ENCODE measurements at regions not wholly inside any gene's neighbourhood (a gene's known extent, or its start where the extent isn't known, plus 50 kb on each side); places are given as distances from the start of the nearest gene placed in this dataset.
A peak's percentile ranks its signal among the peaks of the same experiment; 100 is the strongest.

- Histone ChIP-seq H3K27ac (ENCODE audit: extremely low read depth, low read depth, low read length) (no peak overlapping the region), H3K9me3 (ENCODE audit: control insufficient read depth, insufficient read depth, low read depth, low read length) (no peaks in the 10 kb centered on the region), H3K4me3 (ENCODE audit: low read depth, low read length) (no peak overlapping the region), H3K36me3 (ENCODE audit: control insufficient read depth in 2 of 2, insufficient read depth in 1 of 2, low read length in 2 of 2) (no peaks in the 10 kb centered on the region), H3K4me1 (ENCODE audit: control insufficient read depth, insufficient read depth, low read length) (no peaks in the 10 kb centered on the region)
- ChIA-PET POLR2A (no interaction called here), CTCF (interaction anchor here (0.6 to 6.3 kb wide), 9 partner anchors 9 to 573 kb away, joined by 3 to 48 read pairs (median 3); no protein-coding TSS in a partner anchor)
- TF ChIP-seq ZNF677 (tag by site-specific recombination; IDR thresholded peaks at IDR 0.05): no peak
- TF ChIP-seq ZNF791 (tag by site-specific recombination; IDR thresholded peaks at IDR 0.05): no peak
- peak; percentile 74 for TF ChIP-seq ZNF654 (tag by site-specific recombination; IDR thresholded peaks at IDR 0.05; ENCODE audit: low read depth)
These were observed 92.0 kb upstream of the VGLL3 start for GRCh38 chr3:87082796-87083440.

GRCh38 chr3:87077355-87077754, 86.4 kb upstream of the VGLL3 start:
- no peaks in the 10 kb centered on the region for H3K4me1 ChIP-seq (ENCODE audit: control insufficient read depth, insufficient read depth, low read length)
- H3K27ac ChIP-seq (ENCODE audit: extremely low read depth, low read depth, low read length): no peak overlapping the region
- no peak overlapping the region for H3K4me3 ChIP-seq (ENCODE audit: low read depth, low read length)
- ChIA-PET CTCF (no interaction called here), POLR2A (no interaction called here)
- TF ChIP-seq ZNF544 (tag by site-specific recombination; IDR thresholded peaks at IDR 0.05) (no peak), HOXD13 (CRISPR knock-in tag; IDR thresholded peaks at IDR 0.05; ENCODE audit: borderline replicate concordance) (no peak), MEIS1 (CRISPR knock-in tag; IDR thresholded peaks at IDR 0.05; ENCODE audit: borderline replicate concordance) (no peak), KLF1 (tag by site-specific recombination; IDR thresholded peaks at IDR 0.05) (no peak), GLIS2 (tag by site-specific recombination; IDR thresholded peaks at IDR 0.05) (no peak), ZNF518A (tag by site-specific recombination; conservative IDR thresholded peaks at IDR 0.05; ENCODE audit: low read depth) (no peak), ZNF366 (tag by site-specific recombination; conservative IDR thresholded peaks at IDR 0.05) (no peak), ZSCAN4 (tag by site-specific recombination; IDR thresholded peaks at IDR 0.05) (no peak), ZNF621 (tag by site-specific recombination; IDR thresholded peaks at IDR 0.05) (no peak), ZNF138 (tag by site-specific recombination; IDR thresholded peaks at IDR 0.05; ENCODE audit: borderline replicate concordance) (no peak), SP7 (tag by site-specific recombination; IDR thresholded peaks at IDR 0.05) (no peak), PRDM1 (tag by site-specific recombination; IDR thresholded peaks at IDR 0.05) (no peak), ZNF776 (tag by site-specific recombination; IDR thresholded peaks at IDR 0.05; ENCODE audit: borderline replicate concordance) (no peak), IKZF3 (tag by site-specific recombination; IDR thresholded peaks at IDR 0.05) (no peak), ZNF529 (tag by site-specific recombination; IDR thresholded peaks at IDR 0.05; ENCODE audit: insufficient replicate concordance) (no peak), ZNF704 (tag by site-specific recombination; IDR thresholded peaks at IDR 0.05) (no peak)
- no peaks in the 10 kb centered on the region for H3K9me3 ChIP-seq (ENCODE audit: control insufficient read depth, insufficient read depth, low read depth, low read length)
- no peaks in the 10 kb centered on the region for H3K36me3 ChIP-seq (ENCODE audit: control insufficient read depth in 2 of 2, insufficient read depth in 1 of 2, low read length in 2 of 2)
